CD14-positive monocyte (primary cell): ENCODE measurements at regions not wholly inside any gene's neighbourhood (a gene's known extent, or its start where the extent isn't known, plus 50 kb on each side); places are given as distances from the start of the nearest gene placed in this dataset.

Experiments used
- DNase-seq, 3 donors: peaks; one replicate each; pipeline ENCODE4 v3.0.0-alpha.2; 2011 to 2022
- H2AFZ ChIP-seq: 2 replicates; pipeline ENCODE4 v1.6.0; 2012; ENCODE audit warnings: mild to moderate bottlenecking, low read depth, low read length, inconsistent platforms; ENCODE audit not compliant: insufficient read depth, poor library complexity, severe bottlenecking
- H3K27ac ChIP-seq, 2 donors: 1 replicate in 1 of 2; 2 replicates in 1 of 2; pipeline ENCODE4 v1.5.1; 2012 to 2013; ENCODE audit warnings: low read length in 2 of 2, control low read depth in 1 of 2, inconsistent platforms in 1 of 2, low read depth in 1 of 2, mild to moderate bottlenecking in 1 of 2
- H3K27me3 ChIP-seq, 2 donors: one replicate each; pipeline versions ENCODE4 v1.6.0 to v1.6.1; 2011 to 2013; ENCODE audit warnings: low read length in 2 of 2; ENCODE audit not compliant: control insufficient read depth in 2 of 2, insufficient read depth in 2 of 2
- H3K36me3 ChIP-seq, 2 donors: replicated peaks in 1 of 2; 1 replicate in 1 of 2; 2 replicates in 1 of 2; pipeline versions ENCODE4 v1.5.1 to v1.6.1; 2012 to 2013; ENCODE audit warnings: low read length in 2 of 2, control low read depth in 1 of 2, inconsistent platforms in 1 of 2, mild to moderate bottlenecking in 1 of 2; ENCODE audit not compliant: insufficient read depth in 2 of 2, control insufficient read depth in 1 of 2
- H3K4me1 ChIP-seq, 2 donors: 1 replicate in 1 of 2; 2 replicates in 1 of 2; pipeline versions ENCODE4 v1.5.1 to v1.6.1; 2012 to 2013; ENCODE audit warnings: low read length in 2 of 2, control low read depth in 1 of 2, inconsistent platforms in 1 of 2, mild to moderate bottlenecking in 1 of 2, moderate library complexity in 1 of 2; ENCODE audit not compliant: insufficient read depth in 2 of 2, control insufficient read depth in 1 of 2
- H3K4me2 ChIP-seq: replicated peaks from 2 replicates; pipeline ENCODE3; 2012; ENCODE audit warnings: low read length, moderate library complexity, mild to moderate bottlenecking; ENCODE audit not compliant: poor library complexity, severe bottlenecking; ENCODE audit errors: extremely low read depth
- H3K4me3 ChIP-seq, 3 experiments: fragments of 200-600 bp in 1 of 3; sonication (generic) in 1 of 3; replicated peaks in 1 of 3; 1 replicate in 2 of 3; 2 replicates in 1 of 3; pipeline ENCODE4 v1.5.1; 2011 to 2013; ENCODE audit warnings: low read length in 3 of 3, mild to moderate bottlenecking in 3 of 3, control low read depth in 2 of 3, low read depth in 2 of 3, inconsistent platforms in 1 of 3, moderate library complexity in 1 of 3
- H3K79me2 ChIP-seq: 2 replicates; pipeline ENCODE4 v1.6.0; 2012; ENCODE audit warnings: mild to moderate bottlenecking, control low read depth, inconsistent platforms, low read length, moderate library complexity; ENCODE audit not compliant: insufficient read depth
- H3K9ac ChIP-seq: 2 replicates; pipeline ENCODE4 v1.6.0; 2017; ENCODE audit warnings: low read length, mild to moderate bottlenecking; ENCODE audit not compliant: insufficient read depth, poor library complexity, severe bottlenecking
- H3K9me3 ChIP-seq, 2 donors: replicated peaks in 1 of 2; 1 replicate in 1 of 2; 2 replicates in 1 of 2; pipeline versions ENCODE4 v1.5.1 to v1.6.1; 2012 to 2013; ENCODE audit warnings: low read length in 2 of 2, control low read depth in 1 of 2; ENCODE audit not compliant: control insufficient read depth in 1 of 2, insufficient read depth in 1 of 2
- H4K20me1 ChIP-seq: 2 replicates; pipeline ENCODE4 v1.6.0; 2012; ENCODE audit warnings: mild to moderate bottlenecking, low read length, control low read depth, moderate library complexity; ENCODE audit not compliant: insufficient read depth
- H3K27ac Mint-ChIP-seq, 7 donors: one replicate each; pipeline ENCODE4 v1.8.0; 2020; ENCODE audit warnings: mild to moderate bottlenecking in 7 of 7, mixed read lengths in 7 of 7, moderate library complexity in 6 of 7, inconsistent platforms in 2 of 7
- H3K27me3 Mint-ChIP-seq, 3 donors: one replicate each; pipeline ENCODE4 v1.8.0; 2021 to 2022; ENCODE audit warnings: low read depth in 3 of 3, mild to moderate bottlenecking in 3 of 3, mixed read lengths in 3 of 3, moderate library complexity in 3 of 3, inconsistent platforms in 1 of 3
- H3K36me3 Mint-ChIP-seq, 2 donors: one replicate each; pipeline ENCODE4 v1.8.0; 2020; ENCODE audit warnings: mixed read lengths in 2 of 2, inconsistent platforms in 1 of 2, mild to moderate bottlenecking in 1 of 2
- H3K4me1 Mint-ChIP-seq: one replicate; pipeline ENCODE4 v1.8.0; 2020; ENCODE audit warnings: mild to moderate bottlenecking, mixed read lengths
- H3K4me3 Mint-ChIP-seq, 2 donors: one replicate each; pipeline ENCODE4 v1.8.0; 2020; ENCODE audit warnings: mild to moderate bottlenecking in 2 of 2, mixed read lengths in 2 of 2, moderate library complexity in 1 of 2
- H3K9me3 Mint-ChIP-seq, 7 donors: one replicate each; pipeline ENCODE4 v1.8.0; 2020 to 2022; ENCODE audit warnings: mixed read lengths in 7 of 7, mild to moderate bottlenecking in 6 of 7, moderate library complexity in 6 of 7, inconsistent platforms in 2 of 7
- WGBS: methylation state at CpG from one replicate; pipeline ENCODE4 v1.1.5; 2013; ENCODE audit warnings: missing lambda C conversion rate; ENCODE audit not compliant: insufficient coverage; 5-methylcytosine and 5-hydroxymethylcytosine counted together
- intact Hi-C, 2 donors: fragments of 100-400 bp; cut with micrococcal nuclease; formaldehyde crosslinking; loops; one replicate each; pipeline versions ENCODE4 v1.15.0 to v1.15.1; 2023
- TF ChIP-seq, protein P1 (sequence below): fragments of 200-600 bp; IDR thresholded peaks from one replicate; pipeline ENCODE4 v1.8.0; 2022; ENCODE audit warnings: antibody characterized with exemption, mild to moderate bottlenecking

DNA sequence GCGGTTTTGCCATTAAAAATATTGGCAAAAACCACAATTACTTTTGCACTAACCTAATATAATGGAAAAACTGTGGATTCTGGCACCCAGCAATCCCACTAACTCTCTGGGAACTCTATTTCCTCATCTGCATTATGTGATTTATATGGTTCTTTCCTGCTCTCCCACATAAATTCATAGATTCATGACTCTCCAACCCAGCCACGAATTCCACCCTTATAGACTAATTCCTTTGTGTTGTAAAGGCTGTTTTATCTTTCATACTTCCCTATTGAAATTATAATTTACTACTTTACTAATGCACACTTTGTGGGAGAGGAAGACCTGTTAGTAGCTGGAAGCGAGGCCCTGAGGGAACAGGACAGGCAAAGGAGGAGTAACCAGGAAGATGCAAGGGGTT, 88.4 kb upstream of the GNAO1 start:
- Histone ChIP-seq H3K36me3 (no peaks in the 10 kb centered on the region), H4K20me1 (no peaks in the 10 kb centered on the region), H3K4me2 (no peak overlapping the region), H3K9me3 (no peaks in the 10 kb centered on the region), H2AFZ (no peak overlapping the region), H3K4me1 (no peaks in the 10 kb centered on the region), H3K79me2 (no peaks in the 10 kb centered on the region), H3K4me3 (no peak overlapping the region), H3K27ac (no peak overlapping the region), H3K27me3 (peaks cover 0 to 2% of the 10 kb centered on the region in 2 donors), H3K9ac (no peak overlapping the region)
- H3K27me3 Mint-ChIP-seq: peaks cover 4 to 11% (median 7%) of the 10 kb centered on the region in 3 donors
- H3K36me3 Mint-ChIP-seq: no peaks in the 10 kb centered on the region
- no peak overlapping the region for H3K27ac Mint-ChIP-seq
- DNase-seq: no peak
- TF ChIP-seq, protein P1, sequence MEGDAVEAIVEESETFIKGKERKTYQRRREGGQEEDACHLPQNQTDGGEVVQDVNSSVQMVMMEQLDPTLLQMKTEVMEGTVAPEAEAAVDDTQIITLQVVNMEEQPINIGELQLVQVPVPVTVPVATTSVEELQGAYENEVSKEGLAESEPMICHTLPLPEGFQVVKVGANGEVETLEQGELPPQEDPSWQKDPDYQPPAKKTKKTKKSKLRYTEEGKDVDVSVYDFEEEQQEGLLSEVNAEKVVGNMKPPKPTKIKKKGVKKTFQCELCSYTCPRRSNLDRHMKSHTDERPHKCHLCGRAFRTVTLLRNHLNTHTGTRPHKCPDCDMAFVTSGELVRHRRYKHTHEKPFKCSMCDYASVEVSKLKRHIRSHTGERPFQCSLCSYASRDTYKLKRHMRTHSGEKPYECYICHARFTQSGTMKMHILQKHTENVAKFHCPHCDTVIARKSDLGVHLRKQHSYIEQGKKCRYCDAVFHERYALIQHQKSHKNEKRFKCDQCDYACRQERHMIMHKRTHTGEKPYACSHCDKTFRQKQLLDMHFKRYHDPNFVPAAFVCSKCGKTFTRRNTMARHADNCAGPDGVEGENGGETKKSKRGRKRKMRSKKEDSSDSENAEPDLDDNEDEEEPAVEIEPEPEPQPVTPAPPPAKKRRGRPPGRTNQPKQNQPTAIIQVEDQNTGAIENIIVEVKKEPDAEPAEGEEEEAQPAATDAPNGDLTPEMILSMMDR: no peak
- intact Hi-C loops: no loop called here
- peaks cover 0 to 4% (median 0%) of the 10 kb centered on the region in 7 donors for H3K9me3 Mint-ChIP-seq
- WGBS: 88% methylated on average over 1 of the region's 3 CpGs
- H3K4me3 Mint-ChIP-seq: no peak overlapping the region
- H3K4me1 Mint-ChIP-seq: no peaks in the 10 kb centered on the region

- Mint-ChIP-seq H3K36me3 (no peaks in the 10 kb centered on the region), H3K4me1 (no peaks in the 10 kb centered on the region), H3K9me3 (peaks cover 0 to 4% (median 0%) of the 10 kb centered on the region in 7 donors), H3K4me3 (no peak overlapping the region), H3K27ac (no peak overlapping the region), H3K27me3 (peaks cover 4 to 11% (median 7%) of the 10 kb centered on the region in 3 donors)
- H3K27ac ChIP-seq: no peak overlapping the region
- H3K4me3 ChIP-seq: no peak overlapping the region
- H3K9ac ChIP-seq: no peak overlapping the region
- H3K9me3 ChIP-seq: no peaks in the 10 kb centered on the region
- 85% methylated on average over 5 of the region's 13 CpGs for WGBS
- intact Hi-C loops: no loop called here
- peaks cover 0 to 2% of the 10 kb centered on the region in 2 donors for H3K27me3 ChIP-seq
- no peak for DNase-seq
- H4K20me1 ChIP-seq: no peaks in the 10 kb centered on the region
- no peaks in the 10 kb centered on the region for H3K4me1 ChIP-seq
- no peaks in the 10 kb centered on the region for H3K36me3 ChIP-seq
- no peaks in the 10 kb centered on the region for H3K79me2 ChIP-seq
- H2AFZ ChIP-seq: no peak overlapping the region
- H3K4me2 ChIP-seq: no peak overlapping the region
- TF ChIP-seq, protein P1: no peak
These were observed 89.1 kb upstream of the GNAO1 start for GRCh38 chr16:56102183-56102686.
